ENCODE measurements at regions not wholly inside any gene's neighbourhood (a gene's known extent, or its start where the extent isn't known, plus 50 kb on each side); places are given as distances from the start of the nearest gene placed in this dataset.

GRCh38 chr10:114753126-114753525, 68.5 kb upstream of the FHIP2A start:
- ChIA-PET POLR2A (no interaction called here), CTCF (ENCODE audit: unreplicated experiment) (no interaction called here)
- DNase-seq (ENCODE audit: low spot score), result no peak
- no peak overlapping the region for H3K4me3 ChIP-seq (ENCODE audit: low read depth, low read length, poor library complexity, severe bottlenecking)
- no peaks in the 10 kb centered on the region for H3K9me3 ChIP-seq (ENCODE audit: low read length)
- H3K27ac ChIP-seq (ENCODE audit: low read depth, low read length, poor library complexity, severe bottlenecking), result no peak overlapping the region
- H3K9me2 ChIP-seq (ENCODE audit: insufficient read depth, low read length), result no peaks in the 10 kb centered on the region
- no peaks in the 10 kb centered on the region for H4K20me1 ChIP-seq (ENCODE audit: insufficient read depth, low read length)
- intact Hi-C loops (cut with micrococcal nuclease; ENCODE audit: unreplicated experiment), result no loop called here
- no peak overlapping the region for H3K4me2 ChIP-seq (ENCODE audit: low read length)
- no peaks in the 10 kb centered on the region for H3K79me2 ChIP-seq (ENCODE audit: insufficient read depth, low read depth, low read length)
- H3K4me1 ChIP-seq (ENCODE audit: insufficient read depth, low read length, poor library complexity, severe bottlenecking), result no peaks in the 10 kb centered on the region
- H3K36me3 ChIP-seq (ENCODE audit: insufficient read depth, low read length), result no peaks in the 10 kb centered on the region
- no TSS peak for BruUV-seq (replicated peaks)
- TF ChIP-seq CTCF (conservative IDR thresholded peaks at IDR 0.05; ENCODE audit: low read length) (no peak), EZH2phosphoT487 (IDR thresholded peaks at IDR 0.05; ENCODE audit: borderline replicate concordance, low read depth, low read length) (no peak)
- no peak overlapping the region for H2AFZ ChIP-seq (ENCODE audit: low read length)

- ChIA-PET POLR2A (no interaction called here), CTCF (ENCODE audit: unreplicated experiment) (no interaction called here)
- TF ChIP-seq CTCF (conservative IDR thresholded peaks at IDR 0.05; ENCODE audit: low read length) (no peak), EZH2phosphoT487 (IDR thresholded peaks at IDR 0.05; ENCODE audit: borderline replicate concordance, low read depth, low read length) (no peak)
Observed at GRCh38 chr10:114754445-114755320, 66.9 kb upstream of the FHIP2A start.

GRCh38 chr10:114755537-114755936, 66.0 kb upstream of the FHIP2A start:
- TF ChIP-seq EZH2phosphoT487 (IDR thresholded peaks at IDR 0.05; ENCODE audit: borderline replicate concordance, low read depth, low read length), result no peak
- no peak for TF ChIP-seq CTCF (conservative IDR thresholded peaks at IDR 0.05; ENCODE audit: low read length)
- Histone ChIP-seq H3K9me3 (ENCODE audit: low read length) (no peaks in the 10 kb centered on the region), H3K4me2 (ENCODE audit: low read length) (no peak overlapping the region), H4K20me1 (ENCODE audit: insufficient read depth, low read length) (no peaks in the 10 kb centered on the region), H2AFZ (ENCODE audit: low read length) (no peak overlapping the region), H3K4me3 (ENCODE audit: low read depth, low read length, poor library complexity, severe bottlenecking) (no peak overlapping the region), H3K4me1 (ENCODE audit: insufficient read depth, low read length, poor library complexity, severe bottlenecking) (no peaks in the 10 kb centered on the region), H3K9me2 (ENCODE audit: insufficient read depth, low read length) (no peaks in the 10 kb centered on the region), H3K79me2 (ENCODE audit: insufficient read depth, low read depth, low read length) (no peaks in the 10 kb centered on the region), H3K36me3 (ENCODE audit: insufficient read depth, low read length) (no peaks in the 10 kb centered on the region), H3K27ac (ENCODE audit: low read depth, low read length, poor library complexity, severe bottlenecking) (no peak overlapping the region)
- ChIA-PET POLR2A (no interaction called here), CTCF (ENCODE audit: unreplicated experiment) (no interaction called here)
- intact Hi-C loops (cut with micrococcal nuclease; ENCODE audit: unreplicated experiment), result no loop called here
- BruUV-seq (replicated peaks), result no TSS peak
- DNase-seq (ENCODE audit: low spot score), result no peak

More at GRCh38 chr10:114754445-114755320, 66.9 kb upstream of the FHIP2A start:
- Histone ChIP-seq H3K9me3 (ENCODE audit: low read length) (no peaks in the 10 kb centered on the region), H4K20me1 (ENCODE audit: insufficient read depth, low read length) (no peaks in the 10 kb centered on the region), H3K4me2 (ENCODE audit: low read length) (no peak overlapping the region), H3K9me2 (ENCODE audit: insufficient read depth, low read length) (no peaks in the 10 kb centered on the region), H3K4me1 (ENCODE audit: insufficient read depth, low read length, poor library complexity, severe bottlenecking) (no peaks in the 10 kb centered on the region), H3K4me3 (ENCODE audit: low read depth, low read length, poor library complexity, severe bottlenecking) (no peak overlapping the region), H3K27ac (ENCODE audit: low read depth, low read length, poor library complexity, severe bottlenecking) (no peak overlapping the region), H3K79me2 (ENCODE audit: insufficient read depth, low read depth, low read length) (no peaks in the 10 kb centered on the region), H2AFZ (ENCODE audit: low read length) (no peak overlapping the region), H3K36me3 (ENCODE audit: insufficient read depth, low read length) (no peaks in the 10 kb centered on the region)
- no peak for DNase-seq (ENCODE audit: low spot score)
- intact Hi-C loops (cut with micrococcal nuclease; ENCODE audit: unreplicated experiment), result no loop called here
- no TSS peak for BruUV-seq (replicated peaks)
